AG04450 (cell line): ENCODE measurements at regions not wholly inside any gene's neighbourhood (a gene's known extent, or its start where the extent isn't known, plus 50 kb on each side); places are given as distances from the start of the nearest gene placed in this dataset.

ENCODE experiments used
- CTCF ChIA-PET: fragments of 300-600, 350-600 bp; formaldehyde crosslinking; extraction: SDS; loops from one replicate; lab custom pipeline; 2022; ENCODE audit warnings: antibody characterized with exemption, inconsistent platforms; lab: Charles Lee
- POLR2A ChIA-PET: fragments of 350-600 bp; formaldehyde crosslinking; extraction: SDS; loops from one replicate; lab custom pipeline; 2021; ENCODE audit warnings: antibody characterized with exemption, inconsistent platforms; lab: Yijun Ruan, JAX
- DNase-seq: peaks from one replicate; pipeline ENCODE4 v3.0.0-alpha.2; 2011; ENCODE audit warnings: low read depth, low spot score
- H3K27ac ChIP-seq: one replicate; pipeline ENCODE4 v1.5.1; 2012; ENCODE audit warnings: low read depth, low read length, control low read depth
- H3K27me3 ChIP-seq: one replicate; pipeline ENCODE4 v1.6.0; 2012; ENCODE audit warnings: low read length; ENCODE audit not compliant: control insufficient read depth, insufficient read depth
- H3K4me3 ChIP-seq: 2 replicates; pipeline ENCODE4 v1.5.1; 2011; ENCODE audit warnings: mild to moderate bottlenecking, low read depth, low read length, control low read depth
- H3K9me3 ChIP-seq: 2 replicates; pipeline ENCODE4 v1.5.1; 2012; ENCODE audit warnings: low read length; ENCODE audit not compliant: control insufficient read depth, insufficient read depth
- CTCF ChIP-seq: IDR thresholded peaks from 2 replicates; pipeline ENCODE4 v1.5.1; 2011; ENCODE audit warnings: low read depth, low read length, control low read depth, inconsistent platforms

GRCh38 chr6:165042912-165043311 lies 266.5 kb downstream of the C6orf118 start:
- H3K9me3 ChIP-seq = peaks cover 16% of the 10 kb centered on the region
- H3K27me3 ChIP-seq = no peaks in the 10 kb centered on the region
- no peak for TF ChIP-seq CTCF
- ChIA-PET POLR2A (no interaction called here), CTCF (interaction anchor here (0.6 kb wide), 1 partner anchor 1954 kb away, joined by 3 read pairs; no protein-coding TSS in a partner anchor)
- no peak overlapping the region for H3K27ac ChIP-seq
- H3K4me3 ChIP-seq = no peak overlapping the region
- no peak for DNase-seq

GRCh38 chr6:165040440-165040839 lies 269.0 kb downstream of the C6orf118 start:
- no peak overlapping the region for H3K4me3 ChIP-seq
- CTCF ChIA-PET = no interaction called here
- H3K27ac ChIP-seq = no peak overlapping the region
- POLR2A ChIA-PET = no interaction called here
- no peaks in the 10 kb centered on the region for H3K27me3 ChIP-seq
- no peak for DNase-seq
- no peak for TF ChIP-seq CTCF
- peaks cover 32% of the 10 kb centered on the region for H3K9me3 ChIP-seq

- CTCF ChIA-PET = no interaction called here
Observed at GRCh38 chr6:165034271-165034741, 275.1 kb downstream of the C6orf118 start.

GRCh38 chr6:165031502-165031901 lies 277.9 kb downstream of the C6orf118 start:
- no peak for TF ChIP-seq CTCF
- ChIA-PET CTCF (no interaction called here), POLR2A (no interaction called here)
- no peak overlapping the region for H3K27ac ChIP-seq
- DNase-seq = no peak
- peaks cover 33% of the 10 kb centered on the region for H3K9me3 ChIP-seq
- no peak overlapping the region for H3K4me3 ChIP-seq
- no peaks in the 10 kb centered on the region for H3K27me3 ChIP-seq

More at GRCh38 chr6:165034271-165034741, 275.1 kb downstream of the C6orf118 start:
- Histone ChIP-seq H3K27me3 (no peaks in the 10 kb centered on the region), H3K9me3 (peaks cover 49% of the 10 kb centered on the region), H3K27ac (no peak overlapping the region), H3K4me3 (no peak overlapping the region)
- no peak for DNase-seq
- TF ChIP-seq CTCF = no peak
- POLR2A ChIA-PET = no interaction called here

GRCh38 chr6:165025040-165025439 lies 284.4 kb downstream of the C6orf118 start:
- H3K27ac ChIP-seq = no peak overlapping the region
- H3K9me3 ChIP-seq = peaks cover 17% of the 10 kb centered on the region
- no peak for DNase-seq
- no peaks in the 10 kb centered on the region for H3K27me3 ChIP-seq
- POLR2A ChIA-PET = no interaction called here
- TF ChIP-seq CTCF = no peak
- CTCF ChIA-PET = no interaction called here
- H3K4me3 ChIP-seq = no peak overlapping the region
